ENCODE measurements at regions not wholly inside any gene's neighbourhood (a gene's known extent, or its start where the extent isn't known, plus 50 kb on each side); places are given as distances from the start of the nearest gene placed in this dataset.

GRCh38 chr2:52445686-52446085 lies 1321.9 kb upstream of the CHAC2 start:
- intact Hi-C loops (cut with DNase I) = no loop called here
- Histone ChIP-seq H3K4me3 (no peak overlapping the region), H3K27ac (no peak overlapping the region), H3K4me1 (no peaks in the 10 kb centered on the region), H3K9me3 (no peaks in the 10 kb centered on the region), H3K36me3 (no peaks in the 10 kb centered on the region), H3K27me3 (no peaks in the 10 kb centered on the region)
- DNase-seq = no peak
- TF ChIP-seq CTCF (IDR thresholded peaks at IDR 0.05) (no peak), POLR2A (IDR thresholded peaks at IDR 0.05) (no peak)
- no peak for ATAC-seq

- H3K27ac ChIP-seq = peak overlapping the region in 2 of 3 donors; percentile 7 to 44
- peak in 1 of 3 donors; percentile 71 for DNase-seq
Measured at GRCh38 chr2:52431352-52431760, 1336.2 kb upstream of the CHAC2 start.

GRCh38 chr2:52429740-52430139 lies 1337.9 kb upstream of the CHAC2 start:
- Histone ChIP-seq H3K36me3 (no peaks in the 10 kb centered on the region), H3K27me3 (no peaks in the 10 kb centered on the region), H3K9me3 (no peaks in the 10 kb centered on the region), H3K4me1 (peaks cover 0 to 12% (median 2%) of the 10 kb centered on the region in 4 donors), H3K27ac (no peak overlapping the region), H3K4me3 (no peak overlapping the region)
- TF ChIP-seq POLR2A (IDR thresholded peaks at IDR 0.05) (no peak), CTCF (IDR thresholded peaks at IDR 0.05) (no peak)
- WGBS (ENCODE audit: insufficient coverage, low coverage, low lambda C conversion rate, missing lambda C conversion rate) = 30% methylated on average over 3 of the region's 3 CpGs
- ATAC-seq (peak in 3 of 4 donors; percentile 52 to 64 (median 53)), DNase-seq (no peak)
- intact Hi-C loops (cut with DNase I) = no loop called here

More at GRCh38 chr2:52431352-52431760, 1336.2 kb upstream of the CHAC2 start:
- intact Hi-C loops (cut with DNase I) = no loop called here
- H3K27me3 ChIP-seq = no peaks in the 10 kb centered on the region
- ATAC-seq = peak; percentile 82 to 89 (median 86)
- H3K36me3 ChIP-seq = no peaks in the 10 kb centered on the region
- H3K4me1 ChIP-seq = peaks cover 0 to 12% (median 2%) of the 10 kb centered on the region in 4 donors
- peak overlapping the region in 2 of 3 donors; percentile 38 to 43 for H3K4me3 ChIP-seq
- 26% methylated on average over 6 of the region's 12 CpGs for WGBS (ENCODE audit: insufficient coverage, low coverage, low lambda C conversion rate, missing lambda C conversion rate)
- TF ChIP-seq CTCF (IDR thresholded peaks at IDR 0.05) (no peak), POLR2A (IDR thresholded peaks at IDR 0.05) (no peak)
- no peaks in the 10 kb centered on the region for H3K9me3 ChIP-seq

GRCh38 chr2:52429171-52429570 lies 1338.4 kb upstream of the CHAC2 start:
- intact Hi-C loops (cut with DNase I) = no loop called here
- TF ChIP-seq POLR2A (IDR thresholded peaks at IDR 0.05) = no peak
- TF ChIP-seq CTCF (IDR thresholded peaks at IDR 0.05) = no peak
- Histone ChIP-seq H3K9me3 (no peaks in the 10 kb centered on the region), H3K4me1 (peaks cover 0 to 12% (median 2%) of the 10 kb centered on the region in 4 donors), H3K4me3 (no peak overlapping the region), H3K27me3 (no peaks in the 10 kb centered on the region), H3K36me3 (no peaks in the 10 kb centered on the region), H3K27ac (no peak overlapping the region)
- 19% methylated on average over 2 of the region's 2 CpGs for WGBS (ENCODE audit: insufficient coverage, low coverage, low lambda C conversion rate, missing lambda C conversion rate)
- DNase-seq = no peak
- no peak for ATAC-seq

GRCh38 chr2:52428224-52428623 lies 1339.4 kb upstream of the CHAC2 start:
- H3K9me3 ChIP-seq = no peaks in the 10 kb centered on the region
- H3K36me3 ChIP-seq = no peaks in the 10 kb centered on the region
- WGBS (ENCODE audit: insufficient coverage, low coverage, low lambda C conversion rate, missing lambda C conversion rate) = 60% methylated on average over 2 of the region's 2 CpGs
- no peak for TF ChIP-seq POLR2A (IDR thresholded peaks at IDR 0.05)
- TF ChIP-seq CTCF (IDR thresholded peaks at IDR 0.05) = no peak
- intact Hi-C loops (cut with DNase I) = no loop called here
- H3K4me3 ChIP-seq = no peak overlapping the region
- DNase-seq = no peak
- H3K27me3 ChIP-seq = no peaks in the 10 kb centered on the region
- ATAC-seq = no peak
- no peak overlapping the region for H3K27ac ChIP-seq
- H3K4me1 ChIP-seq = peaks cover 0 to 12% (median 2%) of the 10 kb centered on the region in 4 donors

All from right lobe of liver (tissue), 6 donors.